ENCODE measurements at regions not wholly inside any gene's neighbourhood (a gene's known extent, or its start where the extent isn't known, plus 50 kb on each side); places are given as distances from the start of the nearest gene placed in this dataset.

DNA sequence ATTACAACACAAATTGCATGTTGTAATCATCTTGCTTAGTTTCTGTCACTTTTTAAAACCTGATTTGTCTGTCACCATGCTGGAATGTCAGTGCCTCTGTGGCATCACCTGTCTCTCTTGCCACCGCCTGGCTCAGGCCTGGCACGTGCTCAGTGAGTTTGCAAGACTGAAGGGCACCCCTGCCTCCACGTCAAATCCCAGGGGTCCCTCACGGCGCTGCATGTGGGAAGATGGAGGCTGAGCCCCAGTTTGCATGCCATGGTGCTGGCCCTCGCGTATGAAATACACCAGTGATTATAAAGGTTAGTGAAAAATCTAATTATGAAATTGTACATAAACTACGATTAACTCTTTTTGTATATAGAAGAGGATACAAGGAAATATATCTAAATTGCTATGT is 51.9 kb upstream of the VIPR2 start:
- H3K36me3 ChIP-seq, result no peaks in the 10 kb centered on the region
- no peaks in the 10 kb centered on the region for H3K27me3 ChIP-seq
- H3K9me3 ChIP-seq, result no peaks in the 10 kb centered on the region
- TF ChIP-seq CTCF (IDR thresholded peaks at IDR 0.05) (no peak), EP300 (IDR thresholded peaks at IDR 0.05) (no peak), POLR2AphosphoS5 (IDR thresholded peaks at IDR 0.05) (no peak), POLR2A (IDR thresholded peaks at IDR 0.05) (no peak)
- intact Hi-C loops (cut with DNase I), result no loop called here
- no peak overlapping the region for H3K4me3 ChIP-seq
- peaks cover 0 to 7% (median 2%) of the 10 kb centered on the region in 4 donors for H3K4me1 ChIP-seq
- H3K27ac ChIP-seq, result peak overlapping the region in 1 of 4 donors; percentile 25
- DNase-seq, result no peak
- 91 to 92% methylated on average over 8 of the region's 8 CpGs for WGBS, 2 donors

- WGBS, 2 donors, result 44 to 46% methylated on average over 5 of the region's 5 CpGs
- Histone ChIP-seq H3K4me1 (peaks cover 0 to 7% (median 2%) of the 10 kb centered on the region in 4 donors), H3K36me3 (no peaks in the 10 kb centered on the region), H3K4me3 (no peak overlapping the region), H3K27me3 (no peaks in the 10 kb centered on the region), H3K9me3 (no peaks in the 10 kb centered on the region), H3K27ac (peak overlapping the region in 2 of 4 donors; percentile 25 to 43)
- no peak for DNase-seq
- TF ChIP-seq EP300 (IDR thresholded peaks at IDR 0.05) (no peak), POLR2A (IDR thresholded peaks at IDR 0.05) (no peak), POLR2AphosphoS5 (IDR thresholded peaks at IDR 0.05) (no peak), CTCF (IDR thresholded peaks at IDR 0.05) (no peak)
- intact Hi-C loops (cut with DNase I), result no loop called here
Observed at GRCh38 chr7:159195946-159196345, 51.3 kb upstream of the VIPR2 start.
